ENCODE measurements at regions not wholly inside any gene's neighbourhood (a gene's known extent, or its start where the extent isn't known, plus 50 kb on each side); places are given as distances from the start of the nearest gene placed in this dataset.

DNA sequence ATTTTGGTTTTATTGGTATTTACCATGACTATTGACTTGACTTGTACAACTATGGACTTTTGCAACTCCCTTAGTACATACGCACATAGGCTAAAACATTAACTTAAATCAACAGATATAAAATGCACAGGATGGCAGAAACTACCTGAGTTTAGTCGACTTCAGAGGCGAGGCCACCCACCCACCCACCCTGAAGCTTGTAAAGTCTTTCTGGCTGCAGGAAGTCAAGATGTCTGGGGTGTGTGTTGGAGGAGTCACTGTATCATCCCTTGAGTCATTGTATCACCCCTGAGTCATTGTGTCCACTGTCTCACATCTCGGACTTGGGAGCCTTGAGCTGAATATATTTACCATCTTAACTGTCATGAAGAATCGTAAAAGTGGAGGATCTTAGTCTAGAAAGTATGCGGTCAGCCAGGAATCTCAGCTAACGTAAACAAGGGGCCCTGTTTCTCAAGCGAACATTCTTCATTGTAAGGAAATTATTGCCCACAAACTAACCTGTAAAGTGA lies 140.0 kb upstream of the ST6GAL2 start:
- no peak for DNase-seq

GRCh38 chr2:107027205-107027604 lies 141.2 kb upstream of the ST6GAL2 start:
- no peak for DNase-seq

- DNase-seq: no peak
Observed at GRCh38 chr2:107027810-107028209, 141.8 kb upstream of the ST6GAL2 start.

GRCh38 chr2:107028661-107029060 lies 142.7 kb upstream of the ST6GAL2 start:
- no peak for DNase-seq

DNA sequence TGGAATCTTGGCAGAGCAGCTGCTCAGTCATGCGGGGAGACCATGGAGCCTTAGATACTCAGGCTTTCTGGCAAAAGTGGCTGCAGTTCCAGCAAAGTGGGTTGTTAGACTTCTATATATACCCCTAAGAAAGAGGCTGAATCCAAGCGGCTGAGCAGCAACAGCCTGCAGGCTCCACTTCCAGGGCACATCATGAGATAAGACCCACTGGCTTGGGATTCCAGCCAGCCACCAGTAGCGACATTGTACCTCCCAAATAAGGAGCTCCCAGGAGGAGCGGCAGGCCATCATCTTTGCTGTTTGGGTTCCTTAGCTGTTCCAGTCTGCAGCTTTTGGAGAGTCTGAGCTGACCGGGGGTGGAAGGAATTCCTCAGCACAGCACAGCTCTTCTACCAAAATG lies 150.3 kb upstream of the ST6GAL2 start:
- no peak for DNase-seq

- DNase-seq: no peak
Observed at GRCh38 chr2:107062173-107062572, 176.2 kb upstream of the ST6GAL2 start.

- DNase-seq: no peak
Observed at GRCh38 chr2:107062599-107063220, 176.7 kb upstream of the ST6GAL2 start.

- DNase-seq: no peak
Observed at GRCh38 chr2:107063228-107063627, 177.3 kb upstream of the ST6GAL2 start.

GRCh38 chr2:107064750-107065149 lies 178.8 kb upstream of the ST6GAL2 start:
- DNase-seq: no peak

DNA sequence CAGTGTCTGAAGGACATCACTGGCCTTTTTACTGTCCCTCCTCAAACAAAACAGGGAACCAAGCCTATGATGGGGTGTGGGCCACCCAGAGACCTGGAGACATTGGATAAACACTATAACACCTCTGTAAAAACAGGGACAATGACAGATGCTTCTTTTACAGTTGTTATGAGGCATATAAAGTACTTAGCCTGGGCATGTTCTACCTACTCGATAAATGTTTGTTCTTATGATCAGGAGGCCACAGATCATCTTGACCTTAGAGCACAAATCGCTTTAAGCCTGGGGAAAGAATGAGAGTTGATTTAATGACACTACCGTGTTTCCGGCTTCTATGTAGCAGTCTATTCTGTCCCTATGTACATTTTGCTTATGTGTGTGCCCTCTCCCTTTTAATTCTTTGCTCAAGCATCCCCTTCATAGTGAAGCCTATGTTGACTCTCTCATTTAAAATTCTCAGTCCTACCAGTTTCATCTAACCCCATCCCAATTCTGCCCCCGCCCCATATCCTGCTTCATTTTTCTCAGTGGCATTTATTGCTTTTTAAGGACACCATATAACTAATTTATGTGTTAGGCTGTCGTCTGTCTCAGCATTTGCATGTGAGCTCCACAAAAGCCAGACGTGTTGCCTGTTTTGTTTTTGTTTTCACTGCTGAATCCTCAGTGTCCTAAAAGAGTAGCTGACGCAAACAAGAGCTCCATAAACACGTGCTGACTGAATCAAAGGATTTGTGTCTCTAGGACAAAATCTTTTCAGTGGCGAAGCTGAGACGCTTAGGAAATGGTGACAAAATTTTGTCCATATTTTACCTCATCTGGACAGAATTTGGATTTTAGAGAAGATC lies 182.3 kb upstream of the ST6GAL2 start:
- DNase-seq: no peak

- no peak for DNase-seq
Observed at GRCh38 chr2:107069890-107070289, 183.9 kb upstream of the ST6GAL2 start.

DNA sequence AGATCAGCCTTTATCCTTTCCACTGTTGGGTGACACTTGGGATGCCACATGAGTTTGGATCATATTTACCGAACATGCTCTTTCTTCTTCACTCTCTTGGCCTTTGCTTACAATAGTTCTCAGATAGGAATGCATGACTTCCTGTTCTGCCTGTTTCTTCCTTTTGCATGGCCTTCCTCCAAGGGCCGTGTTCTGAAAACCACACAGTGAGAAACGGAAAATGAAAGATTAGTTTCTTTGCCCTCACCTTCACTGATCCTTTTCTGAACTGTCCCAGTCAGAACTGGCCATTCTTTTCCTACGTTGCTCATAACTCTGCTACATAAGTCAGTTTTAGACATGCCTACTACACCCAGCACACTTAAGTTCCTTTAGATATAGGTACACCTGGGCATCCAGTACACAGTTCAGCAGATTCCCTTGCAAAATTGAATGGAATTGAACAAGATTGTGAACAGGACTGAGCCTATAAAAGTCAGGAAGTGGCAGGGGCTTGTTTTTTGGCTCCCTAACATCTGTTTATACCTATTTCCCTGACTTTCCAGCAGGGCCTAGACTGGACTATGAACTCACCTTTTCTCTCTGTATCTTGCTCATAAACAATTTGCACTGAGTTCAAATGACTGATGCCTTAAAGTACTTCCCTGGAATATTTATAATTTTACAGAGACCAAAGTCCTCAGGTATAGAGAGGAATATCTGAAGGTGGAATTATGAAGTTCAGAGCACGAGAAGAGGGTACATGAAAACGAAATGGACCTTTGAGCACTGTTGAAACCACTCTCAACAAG lies 186.4 kb upstream of the ST6GAL2 start:
- peak in 1 of 4 experiments; percentile 0 for DNase-seq

DNA sequence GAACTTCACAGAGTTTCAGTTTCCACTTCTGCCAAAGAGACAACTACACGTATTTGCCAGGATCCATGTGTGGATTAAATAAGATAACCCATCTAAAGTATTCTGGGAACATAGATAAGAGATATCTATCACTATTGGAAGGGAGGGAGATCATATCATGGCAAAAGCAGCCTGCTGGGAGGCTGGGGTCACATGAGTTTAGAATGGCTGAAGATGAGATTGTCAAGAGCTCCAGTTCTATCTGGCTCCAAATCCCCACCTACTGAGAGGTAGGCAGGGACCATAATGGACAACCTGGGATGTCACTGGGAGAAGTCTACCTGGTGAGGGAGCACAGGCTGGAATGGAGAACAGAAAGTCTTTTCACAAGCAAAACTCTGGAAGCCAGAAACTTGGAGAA lies 192.6 kb upstream of the ST6GAL2 start:
- no peak for DNase-seq

DNA sequence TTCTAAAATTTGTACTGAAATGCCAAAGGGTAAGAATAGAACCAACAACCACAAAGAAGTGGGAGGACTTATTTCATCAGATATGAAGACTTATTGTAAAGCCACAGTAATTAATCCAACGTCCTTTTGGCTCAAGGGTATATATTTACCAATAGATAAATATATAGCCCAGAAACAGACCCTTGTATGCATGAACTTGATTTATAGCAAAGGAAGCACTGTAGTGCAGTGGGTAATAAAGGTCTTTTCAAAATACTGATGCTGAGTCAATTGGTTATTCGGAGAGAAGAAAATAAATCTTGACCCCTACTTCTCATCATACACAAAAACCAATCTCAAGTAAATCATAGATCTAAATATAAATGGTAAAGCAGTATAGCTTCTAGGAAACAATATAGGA lies 200.5 kb upstream of the ST6GAL2 start:
- no peak for DNase-seq

- DNase-seq: no peak
Observed at GRCh38 chr2:107088156-107088555, 202.2 kb upstream of the ST6GAL2 start.

GRCh38 chr2:107091163-107091864 lies 205.3 kb upstream of the ST6GAL2 start:
- no peak for DNase-seq

DNA sequence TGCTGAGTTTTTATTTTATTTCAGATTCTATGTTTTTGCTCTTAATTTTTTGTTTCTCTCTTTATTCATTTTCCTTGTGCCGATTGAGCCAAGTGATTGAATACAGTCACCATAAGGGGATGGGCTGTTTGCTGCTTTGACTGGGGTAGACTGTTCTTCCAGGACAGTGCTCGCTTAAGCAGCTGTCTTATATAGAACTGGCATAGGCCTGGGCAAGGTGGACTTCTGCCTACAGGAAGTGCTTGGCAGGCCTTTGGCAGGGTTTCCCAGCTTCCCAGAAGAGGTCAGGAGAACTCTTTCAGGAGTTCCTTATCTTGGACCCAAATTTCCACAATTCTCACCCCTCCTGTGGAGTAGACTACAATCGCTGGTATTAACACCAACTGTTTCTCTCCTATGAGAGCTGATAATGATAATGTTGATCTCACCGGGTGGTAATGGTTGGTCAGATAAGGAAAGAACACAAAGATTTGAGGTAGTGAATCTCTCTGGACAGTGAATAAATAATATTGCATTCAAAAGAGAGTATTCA lies 207.5 kb upstream of the ST6GAL2 start:
- no peak for DNase-seq

- DNase-seq: no peak
Observed at GRCh38 chr2:107094450-107094986, 208.6 kb upstream of the ST6GAL2 start.

- no peak for DNase-seq
Observed at GRCh38 chr2:107102176-107102575, 216.2 kb upstream of the ST6GAL2 start.

DNA sequence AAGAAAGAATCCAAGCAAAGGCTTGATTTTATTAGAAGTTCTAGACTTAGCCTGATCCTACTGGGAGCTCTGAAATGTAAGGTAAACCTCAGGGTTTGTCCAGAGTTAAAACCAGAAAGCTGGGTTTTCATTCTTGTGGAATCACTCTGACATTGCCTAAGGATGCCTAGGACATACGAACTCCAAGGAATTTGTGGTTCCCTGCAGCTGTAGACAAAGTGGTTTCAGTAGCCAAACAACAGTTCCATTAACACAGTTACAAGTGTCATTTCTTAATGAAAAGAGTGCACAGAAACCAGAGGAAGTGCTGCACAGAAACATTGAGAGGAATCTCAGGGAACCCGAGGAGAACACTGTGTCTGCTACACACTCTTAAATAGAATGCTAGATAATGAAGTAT lies 221.4 kb upstream of the ST6GAL2 start:
- DNase-seq: no peak

DNA sequence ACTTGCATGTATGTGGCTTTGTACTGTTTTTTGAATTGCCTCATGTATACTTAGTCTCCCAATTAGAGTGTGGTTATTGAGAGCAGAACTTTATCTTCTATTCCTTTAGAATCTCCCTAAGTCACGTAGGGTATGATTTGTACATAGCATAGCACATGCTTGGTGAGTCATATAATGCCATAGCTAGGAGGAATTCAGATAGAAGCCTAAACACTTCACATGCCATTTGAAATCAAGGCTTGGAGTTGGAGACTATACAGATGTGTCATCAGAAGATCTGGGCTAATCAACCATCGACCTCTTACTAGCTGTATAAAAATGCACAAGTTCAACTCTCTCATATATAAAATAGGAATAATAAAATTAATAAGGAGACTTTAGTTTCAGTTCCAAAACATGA lies 222.6 kb upstream of the ST6GAL2 start:
- DNase-seq: no peak

DNA sequence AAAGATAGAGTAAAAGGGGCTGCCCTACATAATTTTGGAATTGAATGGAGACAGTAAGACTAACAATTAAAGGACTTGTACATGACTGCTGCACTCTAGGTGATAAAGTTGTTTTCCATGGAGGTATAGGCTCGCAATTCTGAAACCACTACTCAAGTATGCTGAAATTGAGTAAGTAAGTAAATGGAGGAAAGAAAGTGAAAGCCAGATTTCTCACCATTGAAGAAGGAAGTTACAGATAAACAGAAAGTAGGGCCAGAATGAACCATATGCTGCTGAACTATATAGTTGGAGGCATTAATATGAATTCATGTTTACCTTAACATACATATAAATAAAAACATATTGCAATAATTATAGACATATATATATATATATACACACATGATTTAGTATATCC lies 225.7 kb upstream of the ST6GAL2 start:
- no peak for DNase-seq

Data from suppressor macrophage (primary cell).